ENCODE measurements at regions not wholly inside any gene's neighbourhood (a gene's known extent, or its start where the extent isn't known, plus 50 kb on each side); places are given as distances from the start of the nearest gene placed in this dataset.

- no peak for DNase-seq (ENCODE audit: low read depth)
Measured at GRCh38 chr21:24112020-24112419, 1495.3 kb downstream of the MRPL39 start.

GRCh38 chr21:24110846-24111245 is 1496.4 kb downstream of the MRPL39 start:
- no peak for DNase-seq (ENCODE audit: low read depth)

- no peak for DNase-seq (ENCODE audit: low read depth)
Measured at GRCh38 chr21:24097181-24097580, 1510.1 kb downstream of the MRPL39 start.

- no peak for DNase-seq (ENCODE audit: low read depth)
Measured at GRCh38 chr21:24096651-24097050, 1510.6 kb downstream of the MRPL39 start.

GRCh38 chr21:24093032-24093431 is 1514.2 kb downstream of the MRPL39 start:
- DNase-seq (ENCODE audit: low read depth) = no peak

GRCh38 chr21:24076179-24076578 is 1531.1 kb downstream of the MRPL39 start:
- DNase-seq (ENCODE audit: low read depth) = no peak

GRCh38 chr21:24055696-24056095 is 1551.6 kb downstream of the MRPL39 start:
- no peak for DNase-seq (ENCODE audit: low read depth)

GRCh38 chr21:24050231-24050630 is 1557.0 kb downstream of the MRPL39 start:
- DNase-seq (ENCODE audit: low read depth) = no peak

- DNase-seq (ENCODE audit: low read depth) = no peak
Measured at GRCh38 chr21:24046829-24047443, 1560.3 kb downstream of the MRPL39 start.

GRCh38 chr21:24045775-24046215 is 1561.5 kb downstream of the MRPL39 start:
- peak; percentile 75 for DNase-seq (ENCODE audit: low read depth)

- no peak for DNase-seq (ENCODE audit: low read depth)
Measured at GRCh38 chr21:24045373-24045772, 1561.9 kb downstream of the MRPL39 start.

GRCh38 chr21:24042687-24043086 is 1564.6 kb downstream of the MRPL39 start:
- DNase-seq (ENCODE audit: low read depth) = no peak

- DNase-seq (ENCODE audit: low read depth) = no peak
Measured at GRCh38 chr21:24032709-24033232, 1574.5 kb downstream of the MRPL39 start.

- no peak for DNase-seq (ENCODE audit: low read depth)
Measured at GRCh38 chr21:24027396-24027795, 1579.9 kb downstream of the MRPL39 start.

- no peak for DNase-seq (ENCODE audit: low read depth)
Measured at GRCh38 chr21:24025101-24025500, 1582.2 kb downstream of the MRPL39 start.

- no peak for DNase-seq (ENCODE audit: low read depth)
Measured at GRCh38 chr21:24023936-24024335, 1583.3 kb downstream of the MRPL39 start.

- DNase-seq (ENCODE audit: low read depth) = no peak
Measured at GRCh38 chr21:24023402-24023801, 1583.9 kb downstream of the MRPL39 start.

GRCh38 chr21:24014381-24014780 is 1592.9 kb downstream of the MRPL39 start:
- no peak for DNase-seq (ENCODE audit: low read depth)

- no peak for DNase-seq (ENCODE audit: low read depth)
Measured at GRCh38 chr21:24011087-24011486, 1596.2 kb downstream of the MRPL39 start.

GRCh38 chr21:24007592-24007991 is 1599.7 kb downstream of the MRPL39 start:
- DNase-seq (ENCODE audit: low read depth) = no peak

GRCh38 chr21:23986987-23987386 is 1620.3 kb downstream of the MRPL39 start:
- DNase-seq (ENCODE audit: low read depth) = no peak

- DNase-seq (ENCODE audit: low read depth) = no peak
Measured at GRCh38 chr21:23986214-23986613, 1621.1 kb downstream of the MRPL39 start.

GRCh38 chr21:23982546-23982945 is 1624.7 kb downstream of the MRPL39 start:
- no peak for DNase-seq (ENCODE audit: low read depth)

GRCh38 chr21:23977971-23978370 is 1629.3 kb downstream of the MRPL39 start:
- no peak for DNase-seq (ENCODE audit: low read depth)
